NCI-H69 (cell line): ENCODE measurements at regions not wholly inside any gene's neighbourhood (a gene's known extent, or its start where the extent isn't known, plus 50 kb on each side); places are given as distances from the start of the nearest gene placed in this dataset.

Source experiments
- DNase-seq: peaks from one replicate; lab custom pipeline; 2025; lab: John Stamatoyannopoulos, UW

- peak; percentile 13 for DNase-seq
Measured at GRCh38 chr11:97157221-97157740, 767.5 kb downstream of the JRKL start.

- DNase-seq: no peak
Measured at GRCh38 chr11:97158243-97158642, 768.4 kb downstream of the JRKL start.

- no peak for DNase-seq
Measured at GRCh38 chr11:97163631-97164191, 773.9 kb downstream of the JRKL start.

GRCh38 chr11:97201743-97202612, 812.2 kb downstream of the JRKL start:
- DNase-seq: no peak

- DNase-seq: peak; percentile 59
Measured at GRCh38 chr11:97202613-97203292, 812.9 kb downstream of the JRKL start.

- DNase-seq: no peak
Measured at GRCh38 chr11:97218011-97218410, 828.2 kb downstream of the JRKL start.

GRCh38 chr11:97223647-97224046, 833.8 kb downstream of the JRKL start:
- DNase-seq: no peak

- DNase-seq: no peak
Measured at GRCh38 chr11:97224396-97224795, 834.6 kb downstream of the JRKL start.

- DNase-seq: no peak
Measured at GRCh38 chr11:97225794-97226193, 836.0 kb downstream of the JRKL start.

- peak; percentile 92 for DNase-seq
Measured at GRCh38 chr11:97229936-97230335, 840.1 kb downstream of the JRKL start.

- no peak for DNase-seq
Measured at GRCh38 chr11:97231231-97231630, 841.4 kb downstream of the JRKL start.

- no peak for DNase-seq
Measured at GRCh38 chr11:97234016-97234415, 844.2 kb downstream of the JRKL start.

- DNase-seq: no peak
Measured at GRCh38 chr11:97237151-97237550, 847.3 kb downstream of the JRKL start.

GRCh38 chr11:97247601-97248000, 857.8 kb downstream of the JRKL start:
- no peak for DNase-seq

GRCh38 chr11:97254790-97255189, 865.0 kb downstream of the JRKL start:
- no peak for DNase-seq

GRCh38 chr11:97259434-97259833, 869.6 kb downstream of the JRKL start:
- DNase-seq: no peak

GRCh38 chr11:97259884-97260283, 870.1 kb downstream of the JRKL start:
- peak; percentile 12 for DNase-seq

- DNase-seq: no peak
Measured at GRCh38 chr11:97263183-97263858, 873.5 kb downstream of the JRKL start.

GRCh38 chr11:97269527-97269926, 879.7 kb downstream of the JRKL start:
- DNase-seq: peak; percentile 94

- DNase-seq: peak; percentile 18
Measured at GRCh38 chr11:97279341-97279740, 889.5 kb downstream of the JRKL start.

- DNase-seq: no peak
Measured at GRCh38 chr11:97280347-97280746, 890.5 kb downstream of the JRKL start.

GRCh38 chr11:97289823-97290222, 900.0 kb downstream of the JRKL start:
- DNase-seq: no peak
